AG04449 (cell line): ENCODE measurements at regions not wholly inside any gene's neighbourhood (a gene's known extent, or its start where the extent isn't known, plus 50 kb on each side); places are given as distances from the start of the nearest gene placed in this dataset.

ENCODE experiments used
- CTCF ChIA-PET: fragments of 350-600 bp; formaldehyde crosslinking; extraction: SDS; loops from one replicate; lab custom pipeline; 2021; ENCODE audit warnings: antibody characterized with exemption; lab: Yijun Ruan, JAX
- POLR2A ChIA-PET: fragments of 400-600, 350-600 bp; formaldehyde crosslinking; extraction: SDS; loops from one replicate; lab custom pipeline; 2020; ENCODE audit warnings: antibody characterized with exemption, inconsistent platforms; lab: Yijun Ruan, JAX
- DNase-seq: peaks from one replicate; pipeline ENCODE4 v3.0.0-alpha.2; 2010; ENCODE audit warnings: low read depth, low spot score
- H3K4me3 ChIP-seq: 2 replicates; pipeline ENCODE4 v1.5.1; 2011; ENCODE audit warnings: low read depth, mild to moderate bottlenecking, control low read depth, low read length
- TF ChIP-seq, protein P1 (sequence below): IDR thresholded peaks from one replicate; pipeline ENCODE4 v1.5.1; 2011; ENCODE audit warnings: mild to moderate bottlenecking, moderate library complexity, low read length, control low read depth, inconsistent platforms; ENCODE audit not compliant: insufficient read depth; ENCODE audit errors: missing control alignments

DNA sequence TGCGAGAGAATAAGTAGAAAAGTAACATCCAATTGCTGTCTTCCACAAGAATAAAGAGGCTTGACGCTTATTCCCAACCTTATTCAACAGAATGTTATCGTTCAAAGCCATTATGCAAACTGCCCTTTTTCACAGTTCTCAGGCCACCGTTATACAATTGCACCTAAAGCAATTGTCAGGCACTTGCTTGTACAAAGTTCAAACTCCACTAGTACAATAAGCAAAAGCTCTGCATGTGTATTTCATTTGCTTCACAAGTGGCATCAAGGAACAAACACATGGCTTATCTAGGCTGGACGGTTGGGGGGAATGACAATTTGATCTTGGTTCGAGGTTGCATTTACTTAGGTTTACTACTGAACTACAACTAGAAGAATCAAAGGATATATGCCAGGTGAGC, 815.6 kb downstream of the EFNB2 start:
- ChIA-PET CTCF (no interaction called here), POLR2A (no interaction called here)
- H3K4me3 ChIP-seq: no peak overlapping the region
- DNase-seq: no peak
- TF ChIP-seq, protein P1, sequence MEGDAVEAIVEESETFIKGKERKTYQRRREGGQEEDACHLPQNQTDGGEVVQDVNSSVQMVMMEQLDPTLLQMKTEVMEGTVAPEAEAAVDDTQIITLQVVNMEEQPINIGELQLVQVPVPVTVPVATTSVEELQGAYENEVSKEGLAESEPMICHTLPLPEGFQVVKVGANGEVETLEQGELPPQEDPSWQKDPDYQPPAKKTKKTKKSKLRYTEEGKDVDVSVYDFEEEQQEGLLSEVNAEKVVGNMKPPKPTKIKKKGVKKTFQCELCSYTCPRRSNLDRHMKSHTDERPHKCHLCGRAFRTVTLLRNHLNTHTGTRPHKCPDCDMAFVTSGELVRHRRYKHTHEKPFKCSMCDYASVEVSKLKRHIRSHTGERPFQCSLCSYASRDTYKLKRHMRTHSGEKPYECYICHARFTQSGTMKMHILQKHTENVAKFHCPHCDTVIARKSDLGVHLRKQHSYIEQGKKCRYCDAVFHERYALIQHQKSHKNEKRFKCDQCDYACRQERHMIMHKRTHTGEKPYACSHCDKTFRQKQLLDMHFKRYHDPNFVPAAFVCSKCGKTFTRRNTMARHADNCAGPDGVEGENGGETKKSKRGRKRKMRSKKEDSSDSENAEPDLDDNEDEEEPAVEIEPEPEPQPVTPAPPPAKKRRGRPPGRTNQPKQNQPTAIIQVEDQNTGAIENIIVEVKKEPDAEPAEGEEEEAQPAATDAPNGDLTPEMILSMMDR: no peak

DNA sequence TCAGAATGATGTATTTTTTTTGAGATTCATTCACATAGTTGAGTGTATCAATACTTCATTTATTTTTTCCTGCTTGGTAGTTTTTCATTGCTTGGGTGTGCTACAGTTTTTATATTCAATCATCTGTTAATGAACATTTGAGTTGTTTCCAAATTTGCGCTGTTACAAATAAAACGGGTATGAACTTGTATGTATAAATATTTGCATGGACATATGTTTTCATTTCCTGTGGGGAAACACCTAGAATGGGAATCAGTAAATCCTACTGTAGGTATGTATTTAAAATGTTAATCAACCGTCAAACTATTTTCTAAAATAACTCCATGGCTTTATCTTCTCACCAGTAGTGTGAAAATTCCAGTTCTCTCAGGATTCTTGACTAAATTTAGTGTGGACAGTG, 826.3 kb downstream of the EFNB2 start:
- H3K4me3 ChIP-seq: no peak overlapping the region
- ChIA-PET CTCF (no interaction called here), POLR2A (no interaction called here)
- TF ChIP-seq, protein P1: no peak
- DNase-seq: no peak

DNA sequence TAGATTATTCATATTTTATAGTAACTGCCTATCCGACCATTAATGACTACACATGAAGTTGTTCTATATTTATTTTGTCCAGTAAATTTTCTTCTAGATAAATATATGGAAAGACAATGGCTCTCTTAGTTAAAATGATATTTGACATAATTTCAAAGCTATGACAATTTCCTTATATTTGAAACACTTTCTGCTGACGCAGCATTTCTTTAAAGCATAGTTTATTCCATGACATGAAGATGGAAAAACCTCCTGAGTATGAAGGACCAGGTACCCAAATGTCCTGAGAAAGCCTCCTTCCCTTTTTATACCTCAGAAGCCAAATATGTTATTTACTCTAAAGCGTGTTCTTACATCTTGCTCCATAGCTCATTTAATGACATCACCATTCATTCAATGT, 831.6 kb downstream of the EFNB2 start:
- ChIA-PET CTCF (no interaction called here), POLR2A (no interaction called here)

DNA sequence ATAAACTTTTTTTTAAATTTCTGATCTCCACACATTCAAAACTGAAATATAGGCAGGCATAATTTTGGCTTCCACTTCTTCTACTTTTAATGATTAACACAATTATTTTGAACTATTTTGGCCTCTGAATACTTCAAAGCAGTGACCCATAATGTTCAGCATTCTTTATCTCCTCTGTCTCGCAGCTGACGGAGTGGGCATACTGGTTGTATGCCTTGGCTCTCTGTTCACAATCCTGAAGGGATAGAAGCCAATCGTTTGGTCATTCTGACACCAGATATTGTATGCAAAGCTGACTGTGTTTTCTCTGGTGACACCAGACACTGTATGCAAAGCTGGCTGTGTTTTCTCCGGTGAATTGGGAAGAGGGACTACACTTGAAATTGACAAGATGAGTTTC, 833.0 kb downstream of the EFNB2 start:
- H3K4me3 ChIP-seq: no peak overlapping the region
- TF ChIP-seq, protein P1: no peak
- ChIA-PET POLR2A (interaction anchor here (0.6 kb wide), 1 partner anchor 95 kb away, joined by 3 read pairs; no protein-coding TSS in a partner anchor), CTCF (no interaction called here)
- no peak for DNase-seq

More for the DNA sequence above, 831.6 kb downstream of the EFNB2 start:
- TF ChIP-seq, protein P1: no peak
- H3K4me3 ChIP-seq: no peak overlapping the region
- no peak for DNase-seq

DNA sequence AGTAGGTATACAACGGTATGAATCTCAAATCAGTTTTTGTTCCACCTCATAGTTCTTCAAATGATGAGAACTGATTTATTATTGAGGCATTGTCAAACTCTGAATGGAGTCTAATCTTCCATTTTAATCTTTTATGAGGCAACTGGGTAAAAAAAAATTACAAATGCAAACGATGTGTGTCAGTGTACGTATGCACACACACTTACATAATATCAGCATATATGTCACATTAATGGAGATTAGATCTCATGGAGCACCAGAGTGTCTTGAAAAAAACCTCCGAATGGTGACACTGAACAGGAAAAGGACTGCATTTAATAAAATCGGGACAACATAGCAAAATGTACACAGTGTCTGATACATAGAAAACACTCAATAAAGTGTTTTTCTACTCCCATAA, 842.7 kb downstream of the EFNB2 start:
- no peak for DNase-seq
- ChIA-PET CTCF (no interaction called here), POLR2A (no interaction called here)
- TF ChIP-seq, protein P1: no peak
- H3K4me3 ChIP-seq: no peak overlapping the region

DNA sequence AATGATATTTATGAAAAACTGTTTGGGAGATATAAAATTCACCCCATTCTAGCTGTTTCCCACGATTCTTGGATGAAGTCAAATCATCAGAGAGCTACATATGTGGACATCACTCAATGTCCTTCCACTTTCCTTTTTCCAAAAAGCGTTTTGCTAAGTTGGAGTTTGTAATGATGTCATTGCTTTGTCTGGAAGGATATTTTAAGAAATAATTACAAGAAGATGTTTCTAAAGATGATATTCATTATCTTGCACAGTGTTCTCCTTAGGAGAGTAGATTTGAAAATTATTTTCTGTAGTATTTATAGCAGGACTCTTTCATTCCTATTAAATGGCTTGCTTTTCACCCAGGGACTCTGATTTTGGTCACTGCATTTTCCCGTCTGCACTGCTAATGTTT, 851.2 kb downstream of the EFNB2 start:
- TF ChIP-seq, protein P1: no peak
- ChIA-PET POLR2A (no interaction called here), CTCF (no interaction called here)
- no peak overlapping the region for H3K4me3 ChIP-seq
- no peak for DNase-seq
